Upper lobe of left lung (tissue), 4 donors: ENCODE measurements at regions not wholly inside any gene's neighbourhood (a gene's known extent, or its start where the extent isn't known, plus 50 kb on each side); places are given as distances from the start of the nearest gene placed in this dataset.
"Not testable (repeated sequence)": the region's sequence is repeated elsewhere in the genome, so short reads cannot be mapped to it uniquely, and the experiment has no call there.

Source experiments
- POLR2AphosphoS5 ChIP-seq, 2 donors: sonication (generic); formaldehyde crosslinking; IDR thresholded peaks; one replicate each; pipeline ENCODE4 v1.5.1; 2017; ENCODE audit warnings: antibody characterized with exemption in 2 of 2
- TF ChIP-seq, protein P1 (sequence below), 6 experiments: fragments of 450-650 bp in 4 of 6; fragments of 200-600 bp in 2 of 6; sonication (generic) in 2 of 6; IDR thresholded peaks; one replicate each; pipeline ENCODE4 v1.5.1; 2016 to 2019; ENCODE audit warnings: antibody characterized with exemption in 6 of 6

DNA sequence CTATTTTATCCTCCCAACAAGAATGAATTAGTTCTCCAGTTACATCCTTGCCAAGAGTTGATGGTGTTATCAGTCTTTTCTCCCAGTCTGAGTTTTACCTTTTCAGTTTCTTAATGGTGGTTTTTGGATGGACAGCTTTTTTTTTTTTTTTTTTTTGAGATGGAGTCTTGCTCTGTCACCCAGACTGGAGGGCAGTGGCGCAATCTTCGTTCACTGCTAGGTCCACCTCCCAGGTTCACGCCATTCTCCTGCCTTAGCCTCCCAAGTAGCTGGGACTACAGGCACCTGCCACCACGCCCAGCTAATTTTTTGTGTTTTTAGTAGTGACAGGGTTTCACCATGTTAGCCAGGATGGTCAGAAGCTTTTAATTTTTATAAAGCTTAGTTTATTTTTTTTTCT, 133.0 kb downstream of the FOXD4L6 start:
- TF ChIP-seq, protein P1, sequence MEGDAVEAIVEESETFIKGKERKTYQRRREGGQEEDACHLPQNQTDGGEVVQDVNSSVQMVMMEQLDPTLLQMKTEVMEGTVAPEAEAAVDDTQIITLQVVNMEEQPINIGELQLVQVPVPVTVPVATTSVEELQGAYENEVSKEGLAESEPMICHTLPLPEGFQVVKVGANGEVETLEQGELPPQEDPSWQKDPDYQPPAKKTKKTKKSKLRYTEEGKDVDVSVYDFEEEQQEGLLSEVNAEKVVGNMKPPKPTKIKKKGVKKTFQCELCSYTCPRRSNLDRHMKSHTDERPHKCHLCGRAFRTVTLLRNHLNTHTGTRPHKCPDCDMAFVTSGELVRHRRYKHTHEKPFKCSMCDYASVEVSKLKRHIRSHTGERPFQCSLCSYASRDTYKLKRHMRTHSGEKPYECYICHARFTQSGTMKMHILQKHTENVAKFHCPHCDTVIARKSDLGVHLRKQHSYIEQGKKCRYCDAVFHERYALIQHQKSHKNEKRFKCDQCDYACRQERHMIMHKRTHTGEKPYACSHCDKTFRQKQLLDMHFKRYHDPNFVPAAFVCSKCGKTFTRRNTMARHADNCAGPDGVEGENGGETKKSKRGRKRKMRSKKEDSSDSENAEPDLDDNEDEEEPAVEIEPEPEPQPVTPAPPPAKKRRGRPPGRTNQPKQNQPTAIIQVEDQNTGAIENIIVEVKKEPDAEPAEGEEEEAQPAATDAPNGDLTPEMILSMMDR (IDR thresholded peaks at IDR 0.05), result not testable (repeated sequence)
- not testable (repeated sequence) for TF ChIP-seq POLR2AphosphoS5 (IDR thresholded peaks at IDR 0.05)
